ENCODE measurements at regions not wholly inside any gene's neighbourhood (a gene's known extent, or its start where the extent isn't known, plus 50 kb on each side); places are given as distances from the start of the nearest gene placed in this dataset.

DNA sequence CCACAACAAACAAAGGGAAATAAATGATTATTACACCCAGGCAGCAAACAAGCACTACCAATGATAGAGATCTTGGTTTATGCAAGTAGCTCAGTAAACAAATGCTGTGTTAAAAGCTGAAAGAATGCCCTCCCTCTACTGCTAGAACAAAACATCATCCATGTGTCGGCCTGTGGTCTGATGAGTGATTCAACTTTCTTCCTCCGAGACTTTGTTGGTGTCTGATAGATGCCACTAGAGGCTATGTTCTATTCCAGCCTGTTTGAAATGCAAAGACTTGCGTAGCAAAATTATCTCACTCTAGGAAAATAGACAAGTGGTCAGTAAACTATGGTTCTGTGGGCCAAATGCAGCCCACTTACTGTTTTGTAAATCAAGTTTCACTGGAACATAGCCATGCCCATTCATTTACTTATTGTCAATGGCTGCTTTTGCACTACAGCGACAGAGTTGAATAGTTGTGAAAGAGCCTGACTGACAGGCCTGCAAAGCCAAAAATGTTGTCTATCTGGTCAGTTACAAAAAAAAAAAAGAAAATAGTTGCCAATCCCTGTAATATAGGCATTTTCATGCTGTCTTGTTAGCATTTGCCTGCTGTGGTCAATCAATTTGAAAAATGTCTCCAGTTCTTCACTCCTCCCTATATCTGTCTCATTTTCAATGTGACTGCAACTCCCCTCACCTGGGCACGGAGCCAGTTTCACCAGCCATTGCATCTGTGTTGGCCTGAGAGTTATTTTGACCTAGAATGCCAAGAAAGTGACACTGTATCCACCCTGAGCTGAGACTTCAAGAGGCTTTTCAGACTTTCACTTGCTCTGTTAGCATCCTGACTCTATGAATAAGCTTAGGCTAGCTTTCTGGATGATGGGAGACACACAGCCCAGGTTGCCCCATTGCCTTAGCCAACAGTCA lies 544.6 kb upstream of the BTBD3 start:
- DNase-seq (ENCODE audit: extremely low read depth, low read depth) = no peak

DNA sequence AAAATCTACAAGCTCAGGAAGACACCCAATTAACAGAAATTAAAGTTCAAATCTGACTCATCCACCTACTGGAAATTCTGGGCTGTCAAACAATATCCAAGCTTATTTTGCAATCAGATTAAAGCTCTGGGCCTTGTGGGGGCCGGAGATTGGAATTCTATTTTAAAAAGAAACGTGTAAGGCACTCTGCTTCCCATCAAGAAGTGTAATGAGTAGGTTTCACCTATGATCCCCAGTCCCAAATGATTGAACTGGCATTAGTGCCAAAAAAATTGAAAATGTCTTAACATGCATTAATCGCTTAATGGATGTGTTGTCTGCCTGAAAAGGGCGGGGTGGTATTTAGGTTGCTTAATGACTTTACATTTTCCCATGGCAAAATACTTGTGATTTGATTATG lies 542.4 kb upstream of the BTBD3 start:
- no peak for DNase-seq (ENCODE audit: extremely low read depth, low read depth)

DNA sequence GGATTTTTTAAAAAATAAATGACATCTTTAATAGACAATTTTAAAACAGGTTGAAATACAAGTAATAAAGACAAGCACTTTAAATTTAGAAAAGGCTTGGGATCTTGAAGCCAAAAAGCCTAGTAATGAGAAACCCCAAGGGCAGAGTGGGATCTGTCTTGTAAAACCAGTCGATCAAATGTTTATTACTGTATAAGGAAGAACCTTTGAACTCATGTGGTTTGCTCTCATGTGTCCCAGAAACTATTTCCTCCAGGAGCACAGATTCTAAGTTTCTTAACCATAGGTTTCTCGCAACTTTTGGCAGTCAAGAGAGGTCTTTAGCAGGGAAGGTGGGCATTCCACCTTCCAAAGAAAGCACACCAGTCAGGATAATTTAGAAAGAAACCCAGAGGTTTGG lies 541.7 kb upstream of the BTBD3 start:
- no peak for DNase-seq (ENCODE audit: extremely low read depth, low read depth)

DNA sequence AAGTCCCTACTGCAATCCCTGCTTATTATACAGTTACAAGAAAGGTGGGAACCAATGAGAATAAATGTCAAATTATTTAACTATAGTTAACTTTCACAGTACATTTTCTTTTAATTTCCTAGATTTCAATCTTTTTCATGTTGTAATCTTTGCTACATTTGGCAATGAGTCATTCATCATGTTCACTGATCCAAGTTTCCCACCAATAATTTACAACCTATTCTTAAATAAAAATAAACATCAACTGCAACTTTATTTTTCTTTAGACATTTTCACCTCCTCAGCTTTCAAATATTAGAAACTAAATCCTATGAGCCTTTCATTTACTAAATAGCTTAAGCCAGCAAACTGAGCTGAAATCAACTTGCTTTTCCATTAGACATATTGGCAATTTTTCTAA lies 541.3 kb upstream of the BTBD3 start:
- no peak for DNase-seq (ENCODE audit: extremely low read depth, low read depth)

DNA sequence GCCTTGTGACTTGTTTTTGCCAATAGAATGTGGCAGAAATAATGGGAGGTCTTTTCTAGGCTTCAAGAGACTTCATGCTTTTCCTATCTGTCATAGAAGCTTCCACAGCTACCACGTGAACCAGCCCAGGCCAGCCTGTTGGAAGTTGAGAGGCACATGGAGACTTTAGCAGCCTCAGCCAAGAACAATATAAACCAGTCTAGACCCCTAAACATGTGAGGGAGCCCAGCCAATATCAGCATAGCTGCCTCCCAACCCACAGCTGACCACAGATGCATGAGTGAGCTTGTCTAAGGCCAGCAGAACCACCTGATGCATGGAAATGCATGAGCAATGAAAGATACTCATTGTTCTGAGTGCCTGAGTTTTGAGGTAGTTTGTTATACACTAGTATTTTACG lies 540.7 kb upstream of the BTBD3 start:
- DNase-seq (ENCODE audit: extremely low read depth, low read depth) = no peak

DNA sequence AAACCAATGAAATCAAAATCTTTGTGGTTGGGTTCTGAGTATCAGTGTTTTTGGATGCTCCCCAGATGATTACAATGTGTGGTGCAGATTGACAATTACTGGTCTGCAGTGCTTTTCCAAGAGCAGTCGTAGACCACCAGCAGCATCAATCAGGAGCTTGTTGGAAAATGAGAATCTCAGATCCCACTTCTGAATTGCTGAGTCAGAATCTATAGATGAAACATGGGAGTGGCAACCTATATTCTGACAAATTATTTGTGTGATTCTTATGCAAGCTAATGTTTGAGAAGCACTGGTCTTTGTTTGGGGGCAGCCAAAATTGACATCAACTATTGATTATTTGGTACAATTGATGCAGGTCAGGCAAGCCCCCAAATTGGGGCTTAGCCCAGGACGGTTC lies 539.9 kb upstream of the BTBD3 start:
- no peak for DNase-seq (ENCODE audit: extremely low read depth, low read depth)

DNA sequence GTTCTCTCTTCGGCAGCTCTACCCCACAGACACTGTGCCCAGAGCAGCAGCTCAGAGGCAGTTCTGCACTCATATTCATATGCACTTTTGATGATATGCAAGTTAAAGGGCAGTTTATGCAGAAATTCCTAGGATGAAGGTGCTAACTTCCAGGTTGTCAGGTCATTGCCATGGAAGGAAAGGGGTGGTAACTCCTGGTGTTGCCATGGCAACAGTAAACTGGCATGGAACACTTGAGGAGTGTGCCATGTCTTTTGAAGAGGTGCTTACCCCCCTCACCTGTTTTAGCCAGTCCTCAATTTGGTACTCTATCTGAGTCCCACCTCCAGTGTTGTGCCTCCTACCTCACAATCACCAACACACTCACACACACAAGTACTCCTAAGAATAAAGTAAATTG lies 539.4 kb upstream of the BTBD3 start:
- no peak for DNase-seq (ENCODE audit: extremely low read depth, low read depth)

DNA sequence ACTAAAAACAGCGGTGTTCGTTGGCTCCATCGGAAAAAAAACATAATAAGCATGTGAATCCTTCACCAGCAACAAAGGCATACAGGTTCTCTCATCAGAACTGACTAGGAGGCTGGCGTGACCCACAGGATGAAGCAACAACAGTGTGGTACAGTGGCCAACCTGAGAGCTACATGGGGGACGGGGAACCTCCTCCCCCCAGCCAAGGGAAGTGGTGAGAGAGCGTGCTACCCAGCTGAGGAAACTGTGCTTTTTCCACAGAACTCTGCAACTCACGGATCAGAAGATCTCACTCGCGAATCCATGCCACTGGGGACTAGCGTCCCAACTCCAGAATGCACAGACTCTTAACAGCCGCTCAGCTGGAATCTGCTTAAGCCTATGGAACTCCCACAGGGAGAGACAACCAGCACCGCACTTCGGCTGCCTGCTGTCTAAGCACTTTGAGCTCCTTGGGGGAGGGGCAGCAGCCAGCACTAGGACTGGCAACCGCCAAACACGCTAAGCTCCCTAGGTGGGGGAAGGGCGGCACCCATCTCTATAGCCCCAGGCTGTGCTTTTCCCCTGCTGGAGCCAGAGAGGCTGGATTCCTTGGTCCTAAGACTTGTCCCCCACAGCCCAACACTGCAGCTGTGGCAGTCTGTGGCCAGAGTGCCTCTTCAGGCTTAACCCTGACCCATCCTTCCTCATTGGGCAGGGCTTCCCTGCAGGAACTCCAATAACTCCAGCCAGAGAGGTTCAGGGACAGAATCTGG lies 538.3 kb upstream of the BTBD3 start:
- no peak for DNase-seq (ENCODE audit: extremely low read depth, low read depth)

DNA sequence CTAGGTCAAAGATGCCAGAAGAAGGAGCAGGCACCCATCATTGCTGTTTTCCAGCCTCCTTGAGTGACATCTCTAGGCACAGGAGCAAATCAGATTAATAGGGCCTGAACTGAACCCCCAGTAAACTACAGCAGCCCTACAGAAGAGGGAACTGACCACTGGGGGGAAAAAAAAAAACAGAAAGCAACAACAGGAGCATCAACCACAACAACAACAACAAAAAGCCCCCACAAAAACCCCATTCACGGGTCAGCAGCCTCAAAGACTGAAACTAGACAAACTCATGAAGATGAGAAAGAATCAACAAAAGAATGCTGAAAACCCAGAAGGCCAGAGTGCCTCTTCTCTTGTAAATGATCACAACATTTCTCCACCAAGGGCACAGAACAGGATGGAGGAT lies 537.4 kb upstream of the BTBD3 start:
- DNase-seq (ENCODE audit: extremely low read depth, low read depth) = no peak

DNA sequence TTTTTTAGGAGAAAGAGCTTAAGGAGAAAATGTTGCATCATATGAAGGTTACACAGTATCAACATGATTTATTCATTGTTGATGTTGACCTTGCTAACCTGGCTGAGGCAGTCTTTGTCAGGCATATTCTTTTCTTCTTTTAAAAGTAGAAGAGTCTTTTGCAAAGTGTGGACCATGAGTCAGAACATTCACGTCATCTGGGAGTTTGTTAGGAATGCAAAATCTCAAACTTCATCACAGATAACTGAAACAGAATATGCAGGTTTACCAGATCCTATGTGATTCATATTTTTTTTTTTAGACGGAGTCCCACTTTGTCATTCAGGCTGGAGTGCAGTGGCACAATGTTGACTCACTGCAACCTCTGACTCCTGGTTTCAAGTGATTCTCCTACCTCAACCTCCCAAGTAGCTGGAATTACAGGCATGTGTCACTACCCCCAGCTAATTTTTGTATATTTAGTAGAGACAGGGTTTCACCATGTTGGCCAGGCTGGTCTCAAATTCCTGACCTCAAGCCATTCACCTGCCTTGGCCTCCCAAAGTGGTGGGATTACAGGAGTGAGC lies 530.4 kb upstream of the BTBD3 start:
- DNase-seq (ENCODE audit: extremely low read depth, low read depth) = no peak

DNA sequence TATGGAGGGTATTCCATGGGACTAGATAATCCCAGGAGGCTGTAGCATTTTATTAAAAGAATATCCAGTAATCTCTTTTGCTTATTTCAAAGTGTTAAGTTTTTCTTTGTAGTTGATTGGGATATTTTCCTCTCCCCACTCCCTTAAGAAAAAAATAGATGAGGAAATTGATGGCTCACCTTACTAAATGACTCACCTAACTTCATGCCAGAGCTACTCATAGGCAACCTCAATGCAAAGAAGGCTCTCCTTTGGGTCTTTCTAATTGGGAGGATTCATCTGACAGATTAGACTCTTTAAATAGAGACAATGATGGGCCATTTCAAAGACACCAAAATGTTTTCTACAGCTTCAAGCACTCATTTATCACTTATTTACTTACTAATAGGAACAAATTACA lies 528.5 kb upstream of the BTBD3 start:
- no peak for DNase-seq (ENCODE audit: extremely low read depth, low read depth)

DNA sequence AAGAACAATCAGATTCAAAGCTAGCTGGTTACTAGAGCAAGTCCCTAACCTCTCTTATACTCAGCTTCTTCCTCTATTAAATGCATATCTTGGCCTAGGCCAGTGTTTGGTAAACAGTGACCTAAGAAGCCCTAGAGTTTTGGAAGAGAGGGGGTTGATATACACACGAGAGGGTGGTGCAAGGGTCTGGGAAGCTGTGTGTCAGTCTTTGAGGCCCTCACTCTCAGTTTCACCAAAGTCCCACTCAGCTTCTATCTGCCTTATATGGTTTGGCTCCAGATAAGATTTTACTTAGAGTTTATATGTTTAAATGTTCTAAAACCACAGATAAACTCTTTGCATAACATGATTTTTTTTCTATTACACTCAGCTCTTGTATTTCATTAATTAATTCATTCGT lies 526.1 kb upstream of the BTBD3 start:
- DNase-seq (ENCODE audit: extremely low read depth, low read depth) = no peak

DNA sequence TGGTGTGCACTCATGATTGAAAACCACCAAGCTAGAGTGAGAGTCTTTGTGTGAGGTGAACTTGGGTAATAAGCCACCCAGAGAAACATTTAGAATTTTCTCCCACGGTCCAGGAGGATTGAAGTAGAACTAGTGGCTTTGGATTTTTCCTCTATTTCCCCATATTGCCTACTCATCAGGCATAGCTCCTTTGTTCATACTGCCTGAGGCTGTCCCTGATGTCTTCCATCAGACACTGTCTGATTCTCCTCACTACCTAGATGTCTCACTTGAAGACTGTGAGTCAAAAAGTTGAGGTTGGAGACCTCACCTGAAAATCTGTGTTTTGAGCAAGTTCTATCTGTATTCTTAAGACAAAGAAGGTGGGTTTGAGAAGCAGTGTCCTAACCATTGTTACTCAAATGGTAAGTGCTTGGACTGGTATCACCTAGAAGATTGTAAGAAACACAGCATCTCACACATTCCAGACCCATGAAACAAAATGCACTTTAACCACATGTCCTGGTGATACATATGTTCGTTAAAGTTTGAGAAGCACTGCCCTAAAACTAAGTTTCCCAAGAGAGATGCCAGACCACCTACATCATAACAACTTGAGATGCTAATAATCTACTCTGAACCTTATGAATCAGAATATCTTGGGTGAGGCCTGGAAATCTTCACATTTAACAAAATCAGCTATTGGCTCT lies 523.4 kb upstream of the BTBD3 start:
- no peak for DNase-seq (ENCODE audit: extremely low read depth, low read depth)

DNA sequence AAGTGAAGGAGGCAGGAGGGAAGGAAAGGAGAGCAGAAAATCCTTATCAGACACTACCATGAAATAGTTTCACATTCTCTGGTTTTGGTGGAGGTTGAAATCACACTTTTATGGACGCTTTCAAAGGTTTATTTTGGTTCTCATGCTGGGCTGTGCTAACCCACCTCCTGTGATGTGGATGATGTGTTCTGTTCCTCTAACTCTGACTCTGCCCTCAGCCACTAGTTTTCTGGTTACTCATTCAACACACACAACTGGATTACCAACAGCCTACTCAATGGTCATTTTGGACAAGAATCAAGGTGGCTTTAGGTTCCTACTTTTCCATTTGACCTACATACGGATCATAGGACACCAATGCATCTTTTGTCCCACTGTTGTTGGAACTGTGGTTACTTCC lies 522.1 kb upstream of the BTBD3 start:
- DNase-seq (ENCODE audit: extremely low read depth, low read depth) = no peak

DNA sequence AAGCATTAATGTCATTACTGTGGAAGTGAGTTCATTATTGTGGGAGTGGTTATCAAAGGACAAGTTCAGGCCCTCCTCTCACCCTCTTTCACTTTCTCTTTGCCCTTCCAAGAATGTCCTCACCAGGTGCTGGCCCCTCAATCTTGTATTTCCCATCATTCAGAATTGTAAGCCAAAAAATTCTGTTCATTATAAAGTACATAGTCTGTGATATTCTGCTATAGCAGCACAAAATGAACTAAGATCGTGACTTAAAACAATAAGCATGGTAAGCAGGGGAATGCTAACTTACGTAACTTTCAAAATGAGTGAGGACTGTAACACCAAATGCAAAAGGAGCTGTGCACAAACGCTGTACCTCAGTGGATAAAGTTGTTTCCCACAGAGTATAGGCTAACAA lies 515.7 kb upstream of the BTBD3 start:
- DNase-seq (ENCODE audit: extremely low read depth, low read depth) = peak; percentile 18

DNA sequence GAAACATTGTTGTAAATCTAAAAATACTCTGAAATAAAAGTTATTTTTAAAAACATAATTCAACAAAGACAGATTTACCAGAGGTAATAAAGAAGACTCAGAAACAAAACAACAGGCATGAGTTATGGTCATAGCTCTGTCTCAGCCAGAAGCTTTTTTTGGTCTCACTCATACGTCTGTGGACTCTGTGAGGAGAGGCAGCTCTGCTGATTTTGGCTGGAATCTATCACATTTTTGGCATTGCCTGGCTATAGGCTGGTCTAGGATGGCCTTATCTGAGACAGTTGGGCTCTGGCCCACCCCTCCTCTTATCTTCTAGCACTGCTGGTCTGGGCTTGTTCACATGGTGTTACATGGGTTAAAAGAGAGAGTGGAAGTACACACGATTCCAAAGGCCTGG lies 514.0 kb upstream of the BTBD3 start:
- no peak for DNase-seq (ENCODE audit: extremely low read depth, low read depth)

DNA sequence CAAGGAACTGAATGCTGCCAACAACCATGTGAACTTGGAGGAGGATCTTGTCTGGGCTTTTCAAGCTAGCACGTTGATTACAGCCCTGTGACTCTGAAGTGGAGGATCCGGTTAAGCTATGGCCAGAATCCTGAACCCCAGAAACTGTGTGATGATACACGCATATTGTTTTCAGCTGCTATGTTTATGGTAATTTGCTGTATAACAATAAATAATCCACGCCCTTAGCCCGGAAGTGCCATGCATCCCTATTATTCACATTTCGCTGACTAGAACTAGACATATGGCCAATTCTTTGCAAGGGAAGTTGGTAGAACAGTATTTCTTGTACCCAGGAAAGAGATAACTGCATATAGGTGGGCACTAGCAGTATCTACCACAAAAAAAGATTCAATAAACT lies 510.8 kb upstream of the BTBD3 start:
- DNase-seq (ENCODE audit: extremely low read depth, low read depth) = no peak

DNA sequence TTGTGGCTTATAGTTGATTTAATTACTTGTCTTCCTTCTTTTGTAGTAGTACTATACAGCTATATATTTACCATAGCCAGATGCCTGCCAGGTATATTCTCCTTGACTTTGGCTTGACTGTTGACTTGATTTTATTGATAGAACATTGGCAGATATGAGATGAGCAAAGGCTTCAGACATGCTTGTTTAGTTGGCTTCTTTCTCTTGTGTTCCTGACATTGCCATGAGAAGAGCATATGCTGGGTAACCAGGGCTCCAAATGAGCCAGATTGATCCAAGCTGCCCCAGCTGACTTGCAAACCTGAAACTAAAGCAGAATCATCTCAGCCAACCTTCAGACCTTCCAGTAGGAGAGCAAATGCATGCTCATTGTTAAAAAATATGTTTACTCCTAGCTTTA lies 508.1 kb upstream of the BTBD3 start:
- no peak for DNase-seq (ENCODE audit: extremely low read depth, low read depth)

DNA sequence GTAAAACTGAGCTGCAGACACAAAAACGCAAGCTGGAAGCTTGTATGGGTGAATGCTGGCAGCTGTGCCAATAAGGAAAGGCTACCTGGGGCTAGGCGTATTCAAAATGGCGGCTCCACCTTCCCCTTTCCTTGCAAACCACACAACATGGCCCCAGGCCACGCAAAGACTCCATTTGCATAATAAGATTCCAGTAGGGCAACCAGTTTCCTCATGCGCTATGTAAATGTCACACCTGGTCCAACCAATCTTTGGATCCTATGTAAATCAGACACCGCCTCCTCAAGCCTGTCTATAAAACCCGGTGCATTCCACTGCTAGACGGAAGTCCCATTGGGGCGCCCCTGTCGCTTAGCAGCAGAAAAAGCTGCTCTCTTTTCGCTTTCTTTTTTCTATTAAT lies 505.9 kb upstream of the BTBD3 start:
- DNase-seq (ENCODE audit: extremely low read depth, low read depth) = no peak

DNA sequence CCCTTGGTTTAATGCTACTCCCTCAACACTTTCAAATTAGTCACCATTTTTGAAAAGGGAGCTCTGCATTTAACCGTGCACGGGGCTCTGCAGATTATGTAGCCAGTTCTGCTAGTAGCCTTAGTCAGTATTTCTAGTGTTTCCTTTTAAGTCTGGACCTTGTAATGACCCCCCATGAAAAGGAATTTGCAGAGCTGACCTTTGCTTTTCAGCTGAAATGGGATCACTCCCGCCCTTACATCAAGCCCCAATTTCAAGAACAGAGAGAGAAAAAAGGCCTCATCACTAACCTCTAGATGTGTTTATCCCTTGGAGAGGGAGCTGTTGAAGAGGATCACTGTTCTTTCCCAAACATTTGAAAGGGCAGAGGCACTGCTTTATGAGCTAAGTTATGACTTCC lies 490.7 kb upstream of the BTBD3 start:
- no peak for DNase-seq (ENCODE audit: extremely low read depth, low read depth)

DNA sequence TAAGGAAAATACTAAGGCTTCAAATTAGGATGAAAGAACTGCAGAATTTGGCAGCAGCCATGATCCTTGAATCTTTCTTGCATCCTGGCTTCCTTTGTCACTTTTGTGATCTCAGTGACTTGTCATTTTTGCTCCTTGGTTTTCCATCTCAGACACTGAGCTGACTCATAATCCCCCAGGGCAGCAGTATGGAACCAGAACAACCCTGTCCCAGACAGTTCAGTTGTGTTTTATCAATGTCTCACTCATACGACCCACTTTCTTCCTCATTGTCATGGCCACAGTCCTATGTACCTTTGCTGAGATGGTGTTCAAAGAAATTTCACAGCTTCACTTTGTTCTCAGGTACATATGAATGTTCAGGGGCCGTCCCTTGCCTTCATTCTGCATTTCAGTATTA lies 488.5 kb upstream of the BTBD3 start:
- DNase-seq (ENCODE audit: extremely low read depth, low read depth) = no peak

Measured in NCI-H460 (cell line).